Epidermal melanocyte (primary cell): ENCODE measurements at regions not wholly inside any gene's neighbourhood (a gene's known extent, or its start where the extent isn't known, plus 50 kb on each side); places are given as distances from the start of the nearest gene placed in this dataset.

ENCODE experiments used
- DNase-seq: peaks from one replicate; pipeline ENCODE4 v3.0.0; 2011; ENCODE audit warnings: low spot score; ENCODE audit not compliant: insufficient read length

DNA sequence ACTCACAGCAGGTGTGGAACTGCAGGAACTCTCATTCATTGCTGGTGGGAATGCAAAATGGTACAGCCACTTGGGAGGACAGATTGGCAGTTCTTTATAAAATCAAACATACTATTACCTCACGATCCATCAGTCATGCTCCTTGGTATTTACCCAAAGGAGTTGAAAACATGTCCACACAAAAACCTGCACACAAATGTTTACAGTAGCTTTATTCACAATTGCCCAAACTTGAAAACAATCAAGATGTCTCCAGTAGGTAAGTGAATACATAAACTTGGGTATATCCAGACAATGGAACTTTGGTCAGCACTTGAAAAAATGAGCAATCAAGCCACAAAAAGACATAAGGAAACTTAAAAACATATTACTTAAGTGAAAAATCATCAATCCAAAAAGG, 215.5 kb downstream of the IRX1 start:
- no peak for DNase-seq

- DNase-seq, result no peak
These were observed 223.0 kb downstream of the IRX1 start for GRCh38 chr5:3818624-3819023.

DNA sequence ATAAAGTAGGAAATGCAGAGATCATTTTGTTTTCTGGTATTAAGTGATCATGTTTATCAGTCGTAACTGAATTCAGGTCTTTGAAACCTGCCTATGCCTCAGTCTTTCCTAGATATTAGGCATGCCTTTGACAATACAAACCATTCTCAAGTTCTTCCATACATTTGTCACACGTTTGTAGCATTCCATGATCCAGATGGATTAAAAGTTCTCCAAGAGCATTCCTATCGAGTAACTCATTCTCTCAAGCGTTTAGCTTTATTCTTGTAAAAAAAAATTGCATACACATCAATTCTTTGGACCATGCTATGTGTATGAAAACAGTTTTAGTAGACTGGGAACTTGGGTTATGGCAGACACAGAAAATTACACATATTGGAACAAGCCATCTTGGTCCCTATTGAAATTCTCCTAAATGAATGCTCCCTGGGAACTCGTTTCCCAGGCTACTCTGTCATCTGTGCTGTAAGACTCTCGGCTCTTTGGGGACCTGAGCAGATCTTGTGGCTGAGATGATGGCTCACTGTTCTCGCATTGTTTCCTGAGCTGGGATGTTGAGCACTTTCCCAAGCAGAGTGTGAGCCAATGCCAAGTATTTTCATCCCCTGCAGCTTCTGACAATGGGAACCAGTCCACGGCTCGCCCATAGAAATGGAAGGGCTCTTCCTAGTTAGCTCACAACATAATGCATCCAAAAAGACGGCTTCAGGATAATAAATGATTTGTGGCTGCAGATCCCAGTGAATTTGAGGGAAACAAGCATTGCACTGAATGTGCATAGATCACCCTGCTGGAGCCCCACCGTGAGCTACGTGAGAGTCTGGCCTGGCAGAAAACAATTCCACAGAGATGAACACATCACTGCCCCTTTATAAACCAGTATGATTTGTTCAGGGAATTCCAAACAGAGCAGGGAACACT, 230.2 kb downstream of the IRX1 start:
- no peak for DNase-seq

DNA sequence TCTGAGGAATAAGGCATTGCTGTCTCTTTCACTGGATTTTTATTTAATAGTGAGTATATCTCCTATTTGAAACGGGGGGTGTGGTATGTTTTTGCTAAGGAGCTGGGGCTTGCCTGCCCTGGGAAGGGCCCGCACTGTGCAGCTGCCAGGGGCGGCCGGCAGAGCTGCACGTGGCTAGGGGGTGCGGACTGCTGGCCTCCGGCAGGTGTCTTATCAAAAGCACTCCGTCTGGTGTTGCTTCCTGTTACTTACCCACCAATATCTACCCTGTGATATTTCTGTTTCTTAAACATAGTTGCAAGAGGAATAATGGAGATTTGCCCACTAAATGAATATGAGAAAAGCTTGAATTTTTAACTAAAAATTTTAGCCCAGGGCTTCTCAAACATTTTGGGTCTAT, 232.0 kb downstream of the IRX1 start:
- no peak for DNase-seq

GRCh38 chr5:3828761-3829160, 233.1 kb downstream of the IRX1 start:
- no peak for DNase-seq

- DNase-seq, result no peak
These were observed 237.9 kb downstream of the IRX1 start for GRCh38 chr5:3833566-3833965.

GRCh38 chr5:3835811-3836210, 240.2 kb downstream of the IRX1 start:
- DNase-seq, result no peak

GRCh38 chr5:3836528-3836927, 240.9 kb downstream of the IRX1 start:
- no peak for DNase-seq

- no peak for DNase-seq
These were observed 241.9 kb downstream of the IRX1 start for GRCh38 chr5:3837506-3837905.

GRCh38 chr5:3839151-3839550, 243.5 kb downstream of the IRX1 start:
- DNase-seq, result no peak

GRCh38 chr5:3842591-3842990, 247.0 kb downstream of the IRX1 start:
- DNase-seq, result no peak

GRCh38 chr5:3843706-3844105, 248.1 kb downstream of the IRX1 start:
- no peak for DNase-seq

DNA sequence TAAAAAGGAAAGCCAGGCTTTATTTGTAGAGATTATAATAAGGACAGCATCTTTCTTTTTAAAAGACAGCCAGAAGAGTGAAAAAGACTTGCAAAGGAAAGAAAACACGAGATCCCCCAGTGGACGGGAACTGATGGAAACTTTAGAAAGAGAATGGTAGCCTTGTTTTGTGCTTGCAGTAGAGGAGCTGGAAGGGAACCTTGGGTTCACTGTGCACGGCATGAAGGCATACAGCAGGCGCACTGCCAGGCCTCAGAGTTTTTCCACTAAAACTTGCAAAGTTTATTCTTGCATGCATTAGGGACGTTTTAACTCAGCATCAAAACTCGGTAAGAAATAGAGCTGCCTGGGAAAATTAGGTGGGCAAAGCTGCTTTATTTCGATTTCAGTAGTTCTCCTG, 248.6 kb downstream of the IRX1 start:
- no peak for DNase-seq

DNA sequence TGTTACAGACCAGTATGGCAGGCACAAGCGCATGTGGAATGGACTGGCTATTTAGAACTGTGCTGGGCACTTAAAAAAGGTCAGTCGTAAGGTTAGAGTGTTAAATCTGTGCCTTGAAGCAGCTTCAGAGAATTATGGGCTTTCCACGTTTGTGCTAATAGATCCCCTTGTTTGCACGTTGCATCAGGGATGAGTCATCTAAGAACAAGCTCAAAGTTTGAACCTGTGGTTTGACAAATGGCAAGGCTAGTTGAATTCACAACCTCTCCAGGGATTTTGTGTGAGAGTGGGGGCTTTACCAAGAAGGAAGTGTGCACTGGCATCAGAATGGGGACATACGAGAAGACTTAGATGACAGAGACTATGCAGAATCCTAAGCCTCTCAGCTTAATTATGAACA, 249.6 kb downstream of the IRX1 start:
- DNase-seq, result no peak

DNA sequence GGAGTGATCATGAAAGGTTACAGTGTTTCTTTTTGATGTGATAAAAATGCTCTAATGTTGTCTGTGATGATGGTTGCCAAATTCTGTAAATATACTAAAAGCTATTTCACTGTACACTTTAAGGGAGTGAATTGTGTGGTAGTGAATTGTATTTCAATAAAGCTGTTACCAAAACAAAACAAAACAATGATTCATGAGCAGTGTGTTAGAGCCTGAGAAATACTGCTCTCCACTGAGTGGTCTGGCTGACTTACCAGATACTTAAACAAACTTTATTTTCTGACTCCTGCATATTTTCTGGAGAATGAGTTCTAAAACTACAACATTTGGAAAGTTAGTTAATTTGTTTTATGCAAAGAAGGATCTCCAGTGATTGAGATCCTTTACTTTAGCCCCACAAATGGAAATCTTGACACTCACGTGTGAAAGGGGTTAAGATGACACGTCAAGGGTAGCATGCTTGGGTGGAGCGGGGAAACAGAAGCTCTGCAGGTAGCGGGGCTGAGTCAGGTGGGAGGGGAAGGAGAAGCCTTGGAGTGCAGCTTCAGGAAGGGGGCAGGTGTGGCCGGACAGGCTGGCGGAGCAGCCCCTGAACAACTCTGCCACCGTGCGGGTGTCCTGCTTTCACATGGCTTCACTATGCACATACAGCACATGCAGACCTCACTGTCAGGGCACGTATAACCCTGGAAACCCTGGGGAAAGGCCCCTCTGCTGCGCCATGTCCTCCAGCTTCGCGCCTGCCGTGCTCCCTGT, 256.7 kb downstream of the IRX1 start:
- DNase-seq, result no peak

GRCh38 chr5:3853362-3853761, 257.7 kb downstream of the IRX1 start:
- no peak for DNase-seq

GRCh38 chr5:3854188-3854821, 258.7 kb downstream of the IRX1 start:
- DNase-seq, result no peak

- DNase-seq, result no peak
These were observed 260.4 kb downstream of the IRX1 start for GRCh38 chr5:3856036-3856435.

DNA sequence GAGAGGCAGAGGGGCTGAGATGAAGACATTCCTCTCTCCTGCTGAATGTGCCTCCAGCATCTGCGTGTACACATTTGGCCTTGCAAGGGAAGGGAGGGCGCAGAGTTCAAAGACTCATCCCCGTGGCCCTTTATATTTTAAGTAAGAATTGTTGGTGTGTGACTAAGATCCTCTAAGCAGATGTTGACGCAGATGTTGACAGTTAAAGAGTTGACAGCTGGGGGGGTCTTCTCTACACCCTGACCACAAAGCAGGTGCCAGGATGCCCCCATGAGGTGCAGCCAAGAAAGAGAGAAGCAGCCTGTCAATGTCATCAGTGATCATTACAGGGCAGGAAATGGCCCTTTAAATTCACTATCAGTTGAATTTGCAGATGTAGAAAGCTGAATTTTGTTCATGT, 262.9 kb downstream of the IRX1 start:
- DNase-seq, result no peak

DNA sequence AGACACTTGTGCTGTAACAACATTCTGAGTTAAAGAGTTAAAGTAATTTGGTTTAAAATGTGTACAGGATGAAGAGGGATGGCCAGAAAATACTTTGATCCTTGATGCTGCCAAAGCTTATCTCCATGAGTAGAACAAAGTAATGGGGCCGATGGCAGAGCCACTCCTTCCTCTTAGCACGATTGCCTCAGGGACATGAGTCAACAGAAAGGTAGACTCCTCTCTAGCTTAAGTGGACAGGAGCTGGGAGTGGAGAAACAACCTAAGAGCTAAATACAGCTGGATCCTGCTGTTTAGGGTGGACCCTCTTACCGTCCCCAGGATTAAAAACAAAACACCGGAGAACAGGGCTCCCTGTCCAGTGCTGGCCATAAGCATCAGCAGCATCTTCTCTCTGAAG, 267.3 kb downstream of the IRX1 start:
- DNase-seq, result no peak

DNA sequence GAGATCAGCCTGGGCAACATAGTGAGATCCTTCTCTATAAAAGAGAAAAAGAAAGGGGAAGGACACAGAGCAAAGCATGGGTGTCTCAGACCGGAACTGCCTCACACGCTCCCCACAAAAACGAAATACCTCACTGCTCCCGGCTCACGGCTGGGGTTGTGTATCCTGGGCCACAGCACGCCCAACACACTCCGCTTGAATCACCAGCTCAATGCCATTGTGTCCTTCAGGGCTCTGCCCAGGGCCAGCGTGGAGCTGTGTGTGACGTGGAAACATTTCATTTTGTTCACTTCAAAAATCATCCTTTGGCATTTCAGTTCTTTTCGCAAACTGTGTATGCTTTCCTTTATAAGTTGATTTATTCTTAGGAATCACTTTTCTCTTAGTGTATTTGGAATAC, 279.5 kb downstream of the IRX1 start:
- DNase-seq, result no peak

DNA sequence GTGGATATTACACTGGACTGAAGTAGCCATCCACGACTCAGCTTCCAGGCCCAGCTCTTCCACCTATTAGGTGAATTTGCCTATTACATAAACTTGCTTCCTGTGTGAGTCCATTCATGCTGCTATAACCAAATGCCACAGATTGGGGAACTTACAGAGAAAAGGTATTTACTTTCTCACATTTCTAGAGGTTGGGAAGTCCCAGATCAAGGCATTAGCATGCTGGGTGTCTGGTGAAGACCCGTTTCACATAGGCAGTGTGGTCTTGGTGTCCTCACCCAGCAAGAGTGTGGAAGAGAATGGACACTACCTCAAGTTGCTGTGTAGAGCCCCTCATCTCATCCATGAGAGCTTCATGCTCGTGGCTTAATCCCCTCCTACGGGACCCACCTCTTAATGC, 282.6 kb downstream of the IRX1 start:
- DNase-seq, result no peak
